GM23338 (cell line): ENCODE measurements at regions not wholly inside any gene's neighbourhood (a gene's known extent, or its start where the extent isn't known, plus 50 kb on each side); places are given as distances from the start of the nearest gene placed in this dataset.

Experiments
- EZH2 ChIP-seq: fragments of 200-600 bp; sonication (generic); IDR thresholded peaks from one replicate; pipeline ENCODE4 v1.8.0; 2017; ENCODE audit warnings: antibody characterized with exemption, mild to moderate bottlenecking, low read depth; ENCODE audit not compliant: unreplicated experiment
- EZH2phosphoT487 ChIP-seq: fragments of 200-600 bp; sonication (generic); IDR thresholded peaks from one replicate; pipeline ENCODE4 v1.8.1; 2018; ENCODE audit warnings: antibody characterized with exemption; ENCODE audit not compliant: unreplicated experiment
- REST ChIP-seq: IDR thresholded peaks from one replicate; pipeline ENCODE4 v1.6.1; 2018; ENCODE audit warnings: antibody characterized with exemption; ENCODE audit not compliant: unreplicated experiment
- TF ChIP-seq, protein P1 (sequence below), 2 experiments: fragments of 200-600 bp in 1 of 2; sonication (generic) in 1 of 2; conservative IDR thresholded peaks; 2 replicates each; pipeline versions ENCODE4 v1.5.1 to v1.6.1; 2016 to 2017; ENCODE audit warnings: antibody characterized with exemption in 2 of 2, low read depth in 2 of 2, mild to moderate bottlenecking in 2 of 2, moderate library complexity in 1 of 2

DNA sequence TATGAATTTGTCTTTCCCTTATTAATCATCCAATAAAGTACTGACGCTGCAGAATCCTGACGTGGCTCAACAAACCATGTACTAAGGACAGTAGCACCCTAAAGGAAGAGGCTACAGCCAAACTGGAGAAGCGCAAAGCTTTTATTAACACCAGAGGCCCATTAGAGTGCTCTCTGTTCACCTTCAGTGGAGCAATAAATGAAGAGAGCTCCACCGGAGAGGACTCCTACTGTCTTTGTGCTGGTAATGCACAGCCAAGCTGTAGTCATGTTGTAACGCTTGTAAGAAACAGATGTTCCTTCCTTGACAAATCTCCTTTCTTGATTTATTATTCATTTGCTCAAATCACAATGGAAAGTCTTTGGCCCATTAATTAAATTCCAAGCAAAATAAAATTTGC lies 220.7 kb upstream of the RRP15 start:
- TF ChIP-seq, protein P1, sequence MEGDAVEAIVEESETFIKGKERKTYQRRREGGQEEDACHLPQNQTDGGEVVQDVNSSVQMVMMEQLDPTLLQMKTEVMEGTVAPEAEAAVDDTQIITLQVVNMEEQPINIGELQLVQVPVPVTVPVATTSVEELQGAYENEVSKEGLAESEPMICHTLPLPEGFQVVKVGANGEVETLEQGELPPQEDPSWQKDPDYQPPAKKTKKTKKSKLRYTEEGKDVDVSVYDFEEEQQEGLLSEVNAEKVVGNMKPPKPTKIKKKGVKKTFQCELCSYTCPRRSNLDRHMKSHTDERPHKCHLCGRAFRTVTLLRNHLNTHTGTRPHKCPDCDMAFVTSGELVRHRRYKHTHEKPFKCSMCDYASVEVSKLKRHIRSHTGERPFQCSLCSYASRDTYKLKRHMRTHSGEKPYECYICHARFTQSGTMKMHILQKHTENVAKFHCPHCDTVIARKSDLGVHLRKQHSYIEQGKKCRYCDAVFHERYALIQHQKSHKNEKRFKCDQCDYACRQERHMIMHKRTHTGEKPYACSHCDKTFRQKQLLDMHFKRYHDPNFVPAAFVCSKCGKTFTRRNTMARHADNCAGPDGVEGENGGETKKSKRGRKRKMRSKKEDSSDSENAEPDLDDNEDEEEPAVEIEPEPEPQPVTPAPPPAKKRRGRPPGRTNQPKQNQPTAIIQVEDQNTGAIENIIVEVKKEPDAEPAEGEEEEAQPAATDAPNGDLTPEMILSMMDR (conservative IDR thresholded peaks at IDR 0.05; ENCODE audit: low read depth in 2 of 2): no peak
- TF ChIP-seq REST: no peak
- TF ChIP-seq EZH2phosphoT487: no peak
- TF ChIP-seq EZH2: no peak
